Trophoblast cell (in vitro differentiated cells and primary cell): ENCODE measurements at regions not wholly inside any gene's neighbourhood (a gene's known extent, or its start where the extent isn't known, plus 50 kb on each side); places are given as distances from the start of the nearest gene placed in this dataset.

Source experiments
- DNase-seq, 2 donors: peaks; one replicate each; pipeline ENCODE4 v3.0.0-alpha.2; 2016
- H2AFZ ChIP-seq: 2 replicates; pipeline ENCODE4 v1.6.1; 2013; ENCODE audit warnings: low read length, moderate library complexity, mild to moderate bottlenecking; ENCODE audit not compliant: insufficient read depth, poor library complexity
- H2AK5ac ChIP-seq: 2 replicates; pipeline ENCODE4 v1.6.1; 2013; ENCODE audit warnings: mild to moderate bottlenecking, low read length
- H2BK120ac ChIP-seq: 2 replicates; pipeline ENCODE4 v1.6.1; 2013; ENCODE audit warnings: low read length, mild to moderate bottlenecking, moderate library complexity; ENCODE audit not compliant: insufficient read depth, poor library complexity
- H2BK12ac ChIP-seq: 2 replicates; pipeline ENCODE4 v1.6.1; 2013; ENCODE audit warnings: mild to moderate bottlenecking, low read length, moderate library complexity
- H2BK5ac ChIP-seq: 2 replicates; pipeline ENCODE4 v1.6.1; 2013; ENCODE audit warnings: low read length, low read depth, moderate library complexity, mild to moderate bottlenecking; ENCODE audit not compliant: poor library complexity
- H3K14ac ChIP-seq: 2 replicates; pipeline ENCODE4 v1.6.1; 2013; ENCODE audit warnings: mild to moderate bottlenecking, low read length
- H3K18ac ChIP-seq: 2 replicates; pipeline ENCODE4 v1.6.1; 2013; ENCODE audit warnings: mild to moderate bottlenecking, low read length
- H3K23ac ChIP-seq: 2 replicates; pipeline ENCODE4 v1.6.1; 2013; ENCODE audit warnings: low read length
- H3K27ac ChIP-seq: 2 replicates; pipeline ENCODE4 v1.5.1; 2013; ENCODE audit warnings: low read depth, mild to moderate bottlenecking, inconsistent platforms, low read length, moderate library complexity
- H3K27me3 ChIP-seq: 2 replicates; pipeline ENCODE4 v1.6.1; 2013; ENCODE audit warnings: inconsistent platforms, mild to moderate bottlenecking, low read length, moderate library complexity; ENCODE audit not compliant: insufficient read depth
- H3K36me3 ChIP-seq, 2 experiments: 1 replicate in 1 of 2; 2 replicates in 1 of 2; pipeline ENCODE4 v1.6.1; 2013; ENCODE audit warnings: low read length in 2 of 2, mild to moderate bottlenecking in 2 of 2, moderate library complexity in 1 of 2; ENCODE audit not compliant: insufficient read depth in 2 of 2, control insufficient read depth in 1 of 2
- H3K4ac ChIP-seq: 2 replicates; pipeline ENCODE4 v1.6.1; 2013; ENCODE audit warnings: low read depth, mild to moderate bottlenecking, low read length, moderate library complexity
- H3K4me1 ChIP-seq, 2 experiments: 1 replicate in 1 of 2; 2 replicates in 1 of 2; pipeline ENCODE4 v1.6.1; 2013; ENCODE audit warnings: low read length in 2 of 2, mild to moderate bottlenecking in 2 of 2, moderate library complexity in 1 of 2; ENCODE audit not compliant: insufficient read depth in 2 of 2, control insufficient read depth in 1 of 2
- H3K4me2 ChIP-seq: 2 replicates; pipeline ENCODE4 v1.6.1; 2013; ENCODE audit warnings: inconsistent platforms, mild to moderate bottlenecking, low read length, moderate library complexity
- H3K4me3 ChIP-seq: 2 replicates; pipeline ENCODE4 v1.5.1; 2013; ENCODE audit warnings: mild to moderate bottlenecking, low read depth, low read length, inconsistent platforms
- H3K79me1 ChIP-seq: one replicate; pipeline ENCODE4 v1.6.1; 2013; ENCODE audit warnings: low read length
- H3K79me2 ChIP-seq: 2 replicates; pipeline ENCODE4 v1.6.1; 2013; ENCODE audit warnings: low read length, mild to moderate bottlenecking; ENCODE audit not compliant: control insufficient read depth, insufficient read depth, poor library complexity
- H3K9ac ChIP-seq: 2 replicates; pipeline ENCODE4 v1.6.1; 2013; ENCODE audit warnings: mild to moderate bottlenecking, low read length
- H3K9me3 ChIP-seq: 2 replicates; pipeline ENCODE4 v1.6.1; 2013; ENCODE audit warnings: low read depth, mild to moderate bottlenecking, control low read depth, inconsistent platforms, low read length; ENCODE audit not compliant: insufficient read depth
- H4K12ac ChIP-seq: 2 replicates; pipeline ENCODE4 v1.6.1; 2013; ENCODE audit warnings: low read depth, mild to moderate bottlenecking, low read length, moderate library complexity
- H4K8ac ChIP-seq: 2 replicates; pipeline ENCODE4 v1.6.1; 2013; ENCODE audit warnings: low read depth, mild to moderate bottlenecking, low read length, moderate library complexity
- H4K91ac ChIP-seq: one replicate; pipeline ENCODE4 v1.6.1; 2013; ENCODE audit warnings: low read depth, mild to moderate bottlenecking, low read length, moderate library complexity
- WGBS: extraction: QIAGEN DNeasy Blood & Tissue Kit; methylation state at CpG from one replicate; pipeline ENCODE4 v1.1.7; 2013; ENCODE audit warnings: missing lambda C conversion rate; ENCODE audit not compliant: insufficient read length, insufficient coverage; ENCODE audit errors: extremely low coverage; 5-methylcytosine and 5-hydroxymethylcytosine counted together

GRCh38 chr7:33720139-33720538 lies 185.2 kb upstream of the BMPER start:
- H3K4me3 ChIP-seq = no peak overlapping the region
- no peak overlapping the region for H3K9ac ChIP-seq
- H3K4me1 ChIP-seq = peaks cover 14% of the 10 kb centered on the region in 2 experiments
- H3K79me2 ChIP-seq = no peaks in the 10 kb centered on the region
- H3K36me3 ChIP-seq = no peaks in the 10 kb centered on the region
- no peak overlapping the region for H2AFZ ChIP-seq
- no peak overlapping the region for H3K27ac ChIP-seq
- no CpG with 5 or more reads among the region's 4 CpGs for WGBS
- H3K4ac ChIP-seq = no peak overlapping the region
- H4K12ac ChIP-seq = no peak overlapping the region
- H3K14ac ChIP-seq = no peak overlapping the region
- no peak for DNase-seq
- no peak overlapping the region for H2AK5ac ChIP-seq
- no peak overlapping the region for H3K23ac ChIP-seq
- H3K27me3 ChIP-seq = no peaks in the 10 kb centered on the region
- no peak overlapping the region for H3K4me2 ChIP-seq
- no peaks in the 10 kb centered on the region for H3K9me3 ChIP-seq
- H2BK12ac ChIP-seq = no peak overlapping the region
- H2BK120ac ChIP-seq = no peak overlapping the region
- H4K91ac ChIP-seq = no peak overlapping the region
- no peak overlapping the region for H3K18ac ChIP-seq
- no peak overlapping the region for H2BK5ac ChIP-seq
- H4K8ac ChIP-seq = no peak overlapping the region
- H3K79me1 ChIP-seq = peaks cover 10% of the 10 kb centered on the region

GRCh38 chr7:33720870-33721269 lies 184.5 kb upstream of the BMPER start:
- Histone ChIP-seq H3K18ac (no peak overlapping the region), H2BK120ac (no peak overlapping the region), H3K79me1 (peaks cover 11% of the 10 kb centered on the region), H4K12ac (no peak overlapping the region), H3K14ac (no peak overlapping the region), H3K23ac (no peak overlapping the region), H4K8ac (no peak overlapping the region), H2BK12ac (peak overlapping the region; percentile 55), H3K4me1 (peaks cover 14% of the 10 kb centered on the region in 2 experiments), H3K4me2 (no peak overlapping the region), H2BK5ac (no peak overlapping the region), H3K79me2 (no peaks in the 10 kb centered on the region), H2AK5ac (no peak overlapping the region), H3K27me3 (no peaks in the 10 kb centered on the region), H3K4me3 (no peak overlapping the region), H3K9ac (no peak overlapping the region), H3K4ac (no peak overlapping the region), H3K9me3 (no peaks in the 10 kb centered on the region), H3K36me3 (no peaks in the 10 kb centered on the region), H3K27ac (no peak overlapping the region), H4K91ac (peak overlapping the region; percentile 39), H2AFZ (no peak overlapping the region)
- no peak for DNase-seq
- no CpG with 5 or more reads among the region's 3 CpGs for WGBS

GRCh38 chr7:33721895-33722294 lies 183.4 kb upstream of the BMPER start:
- peak in 1 of 2 donors; percentile 38 for DNase-seq
- Histone ChIP-seq H3K4me2 (no peak overlapping the region), H2BK5ac (peak overlapping the region; percentile 37), H3K9ac (no peak overlapping the region), H3K79me2 (no peaks in the 10 kb centered on the region), H3K27me3 (no peaks in the 10 kb centered on the region), H3K27ac (peak overlapping the region; percentile 83), H3K18ac (peak overlapping the region; percentile 48), H3K23ac (no peak overlapping the region), H4K12ac (no peak overlapping the region), H3K14ac (peak overlapping the region; percentile 18), H3K4me3 (no peak overlapping the region), H4K8ac (peak overlapping the region; percentile 43), H3K79me1 (peaks cover 15% of the 10 kb centered on the region), H3K9me3 (no peaks in the 10 kb centered on the region), H3K4me1 (peaks cover 21 to 22% of the 10 kb centered on the region in 2 experiments), H2AK5ac (peak overlapping the region; percentile 31), H3K36me3 (no peaks in the 10 kb centered on the region), H2BK12ac (peak overlapping the region; percentile 15), H3K4ac (no peak overlapping the region), H4K91ac (peak overlapping the region; percentile 77), H2AFZ (no peak overlapping the region), H2BK120ac (peak overlapping the region; percentile 41)
- WGBS = no CpG with 5 or more reads among the region's 4 CpGs

- peaks cover 21% of the 10 kb centered on the region for H3K79me1 ChIP-seq
- H2AFZ ChIP-seq = no peak overlapping the region
- peak overlapping the region; percentile 83 for H3K27ac ChIP-seq
- no peak overlapping the region for H4K12ac ChIP-seq
- H3K4me2 ChIP-seq = peak overlapping the region; percentile 14
- peak; percentile 98 to 99 for DNase-seq
- H4K91ac ChIP-seq = no peak overlapping the region
- no peaks in the 10 kb centered on the region for H3K36me3 ChIP-seq
- no peaks in the 10 kb centered on the region for H3K9me3 ChIP-seq
- no peak overlapping the region for H3K14ac ChIP-seq
- no peak overlapping the region for H2BK120ac ChIP-seq
- no peak overlapping the region for H3K9ac ChIP-seq
- peaks cover 28 to 29% of the 10 kb centered on the region in 2 experiments for H3K4me1 ChIP-seq
- H3K4ac ChIP-seq = no peak overlapping the region
- no CpG with 5 or more reads among the region's 15 CpGs for WGBS
- no peaks in the 10 kb centered on the region for H3K27me3 ChIP-seq
- no peak overlapping the region for H3K18ac ChIP-seq
- H4K8ac ChIP-seq = no peak overlapping the region
- H3K79me2 ChIP-seq = no peaks in the 10 kb centered on the region
- no peak overlapping the region for H3K23ac ChIP-seq
- H3K4me3 ChIP-seq = no peak overlapping the region
- no peak overlapping the region for H2BK12ac ChIP-seq
- no peak overlapping the region for H2AK5ac ChIP-seq
- H2BK5ac ChIP-seq = no peak overlapping the region
These were observed 182.8 kb upstream of the BMPER start for GRCh38 chr7:33722383-33723101.
